T-helper 22 cell (primary cell): ENCODE measurements at regions not wholly inside any gene's neighbourhood (a gene's known extent, or its start where the extent isn't known, plus 50 kb on each side); places are given as distances from the start of the nearest gene placed in this dataset.

Experiments
- DNase-seq: peaks from one replicate; pipeline ENCODE4 v3.0.0-alpha.2; 2020; ENCODE audit warnings: low read depth

DNA sequence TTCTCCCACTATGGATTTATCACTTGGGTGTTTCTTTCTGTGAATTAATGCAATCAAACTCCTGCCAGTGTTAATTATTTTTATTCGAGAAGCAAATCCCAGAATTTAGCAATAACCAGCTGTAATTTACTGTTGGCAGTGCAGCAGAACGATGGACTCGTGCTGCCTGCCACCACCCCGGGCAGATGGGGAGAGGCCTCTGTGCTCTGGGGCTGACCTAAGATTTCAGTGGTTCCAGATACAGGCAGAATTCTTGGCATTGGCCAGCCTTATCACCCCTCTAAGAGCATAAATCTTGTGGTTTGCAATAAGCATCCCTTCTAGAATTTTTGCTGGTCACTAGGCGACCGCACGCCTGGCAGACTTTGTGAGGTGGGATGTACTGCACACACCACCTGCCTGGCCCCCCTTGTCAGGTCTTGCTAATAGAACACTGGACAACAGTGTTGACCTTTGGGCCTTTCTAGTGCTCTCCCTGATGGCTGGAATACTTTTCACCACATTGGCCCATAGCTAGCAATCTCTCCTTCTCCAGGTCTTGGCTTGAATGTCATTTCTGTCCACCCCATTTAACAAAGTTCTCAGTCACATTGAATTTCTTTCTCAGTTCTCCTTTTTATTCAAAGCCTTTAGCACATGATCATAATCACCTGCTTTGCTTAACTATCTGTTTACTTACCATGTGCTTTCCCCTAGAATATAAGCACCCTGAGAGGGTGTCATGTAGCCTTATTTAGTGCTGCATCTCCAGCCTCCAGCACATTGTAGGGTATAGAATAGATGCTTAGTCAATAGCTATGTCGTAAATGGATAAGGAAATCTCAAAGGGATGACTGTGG lies 122.1 kb upstream of the DYNLRB2 start:
- no peak for DNase-seq

GRCh38 chr16:80417706-80418271 lies 123.0 kb upstream of the DYNLRB2 start:
- no peak for DNase-seq

- no peak for DNase-seq
These were observed 132.8 kb upstream of the DYNLRB2 start for GRCh38 chr16:80408014-80408413.

- no peak for DNase-seq
These were observed 133.4 kb upstream of the DYNLRB2 start for GRCh38 chr16:80407265-80407987.

- DNase-seq: no peak
These were observed 135.9 kb upstream of the DYNLRB2 start for GRCh38 chr16:80404847-80405246.

- no peak for DNase-seq
These were observed 136.9 kb upstream of the DYNLRB2 start for GRCh38 chr16:80403894-80404293.

GRCh38 chr16:80390871-80391489 lies 149.8 kb upstream of the DYNLRB2 start:
- DNase-seq: no peak

DNA sequence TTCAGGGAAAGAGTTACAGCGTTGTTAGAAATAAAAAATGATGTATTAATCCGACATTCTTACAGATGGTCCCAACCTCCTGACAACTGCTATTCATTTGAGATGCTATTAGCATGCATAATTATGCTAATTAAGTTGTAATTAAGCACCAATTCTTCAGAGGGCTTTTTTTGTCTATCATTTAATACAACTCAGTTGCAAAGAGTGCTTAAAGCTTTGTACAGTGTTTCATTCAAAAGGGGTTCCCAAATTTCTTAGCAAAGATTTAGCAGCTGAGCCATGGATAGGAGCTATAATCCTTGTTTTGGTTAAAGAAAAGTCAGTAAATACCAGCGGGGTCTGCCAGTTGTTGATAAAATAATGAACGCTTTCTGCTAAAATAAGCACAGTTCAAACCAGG lies 150.7 kb upstream of the DYNLRB2 start:
- DNase-seq: no peak

- DNase-seq: no peak
These were observed 151.5 kb upstream of the DYNLRB2 start for GRCh38 chr16:80389338-80389737.

DNA sequence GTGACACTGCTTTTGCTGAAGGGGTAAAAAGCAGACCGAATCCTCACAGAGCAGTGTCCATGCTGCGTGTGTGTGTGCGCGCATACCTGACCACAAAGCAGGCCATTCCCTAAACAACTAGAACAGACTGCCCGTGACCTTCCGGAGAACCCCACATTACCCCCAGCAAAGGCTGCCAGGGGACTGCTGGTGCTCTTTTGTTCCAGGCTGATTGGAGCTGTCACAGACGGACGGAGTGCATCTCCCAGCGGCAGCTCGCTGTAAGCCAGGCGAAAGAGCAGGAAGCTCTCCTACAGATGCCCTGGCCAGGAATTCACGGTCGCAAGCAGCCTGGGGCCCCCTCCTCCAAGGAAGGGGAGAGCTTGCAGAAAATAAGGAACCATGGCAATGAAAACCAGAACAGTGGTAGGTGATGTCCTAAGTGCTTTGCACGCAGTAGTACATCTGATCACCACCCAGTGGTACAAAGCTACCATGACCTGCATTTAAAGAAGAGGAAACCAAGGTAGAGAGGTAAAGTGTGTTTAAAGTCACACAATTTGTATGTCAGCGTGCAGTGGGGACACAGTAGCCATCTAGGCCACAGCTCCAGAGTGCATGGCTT lies 153.4 kb upstream of the DYNLRB2 start:
- DNase-seq: no peak

DNA sequence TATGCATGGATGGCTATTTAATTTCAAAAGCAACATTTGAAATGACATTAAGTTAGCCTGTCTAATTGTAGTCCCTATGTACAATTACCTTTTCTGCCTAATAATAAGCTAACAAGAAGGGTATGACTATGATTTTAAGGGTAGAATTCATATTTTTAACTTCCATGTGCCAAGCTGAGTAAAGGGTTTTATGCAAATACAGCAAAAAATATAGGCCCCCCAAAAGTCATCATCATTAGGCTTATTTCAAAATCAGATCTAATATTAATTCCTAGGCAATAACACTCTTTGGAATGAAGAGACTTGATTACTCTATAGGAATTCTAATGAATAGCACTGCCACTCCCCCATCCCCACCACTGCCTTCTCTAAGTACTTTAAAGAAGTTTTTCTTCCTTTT lies 155.9 kb upstream of the DYNLRB2 start:
- DNase-seq: no peak

DNA sequence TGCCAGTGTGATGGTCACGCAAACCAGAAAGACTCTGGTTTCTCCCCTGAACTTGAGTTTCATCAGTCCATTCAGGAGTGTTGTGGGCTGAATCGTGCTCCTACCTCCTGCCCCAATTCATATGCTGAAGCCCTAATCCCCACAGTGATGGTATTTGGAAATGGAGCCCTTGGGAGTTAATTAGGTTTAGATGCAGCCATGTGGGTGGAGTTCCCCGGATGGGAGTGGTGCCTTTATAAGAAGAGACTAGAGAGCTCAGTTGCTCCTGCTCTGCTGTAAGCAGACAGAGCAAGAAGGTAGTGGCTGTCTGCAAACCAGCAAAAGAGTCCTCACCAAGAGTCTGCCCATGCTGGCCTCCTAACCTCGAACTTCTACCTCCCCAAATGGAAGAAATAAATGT lies 160.3 kb upstream of the DYNLRB2 start:
- no peak for DNase-seq

DNA sequence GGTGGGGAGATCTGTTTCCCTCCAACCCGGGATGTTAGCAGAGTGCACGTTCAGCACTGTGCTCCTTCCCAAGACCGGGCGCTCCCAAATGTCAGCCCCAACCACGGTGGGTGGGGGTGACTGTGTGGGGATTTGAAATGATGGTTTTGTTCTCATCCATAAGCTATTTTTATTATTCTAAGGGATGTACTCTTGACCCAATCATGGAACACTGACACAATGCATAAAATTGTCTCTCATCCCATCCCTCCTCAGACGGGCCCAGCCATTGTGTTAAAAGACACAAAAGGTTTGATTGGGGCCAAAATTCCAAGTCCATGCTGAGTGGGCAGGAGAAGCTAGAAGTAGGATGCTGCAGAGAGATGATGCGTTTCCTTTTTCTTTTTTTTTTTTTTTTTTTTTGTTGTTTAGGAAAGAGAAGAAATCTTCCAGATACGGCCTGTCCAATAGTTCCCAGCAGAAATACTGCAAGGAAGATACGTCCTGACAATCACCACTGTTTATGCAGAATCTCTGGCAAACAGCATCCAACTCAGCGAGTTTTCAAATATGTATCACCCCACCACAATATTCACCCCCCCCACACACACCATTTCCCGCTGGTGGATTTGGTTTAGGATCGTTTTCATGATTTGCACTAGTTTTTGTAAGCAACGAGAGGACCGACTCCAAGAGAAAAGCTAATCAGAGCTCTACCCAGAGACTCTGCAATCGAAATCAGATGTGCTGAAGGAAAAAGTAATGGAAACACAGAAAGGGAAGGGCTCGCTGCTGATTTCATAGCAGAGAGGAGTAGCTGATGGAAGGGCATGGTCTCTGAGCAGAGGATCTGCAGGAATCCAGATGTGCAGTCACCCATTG lies 163.5 kb upstream of the DYNLRB2 start:
- DNase-seq: no peak

DNA sequence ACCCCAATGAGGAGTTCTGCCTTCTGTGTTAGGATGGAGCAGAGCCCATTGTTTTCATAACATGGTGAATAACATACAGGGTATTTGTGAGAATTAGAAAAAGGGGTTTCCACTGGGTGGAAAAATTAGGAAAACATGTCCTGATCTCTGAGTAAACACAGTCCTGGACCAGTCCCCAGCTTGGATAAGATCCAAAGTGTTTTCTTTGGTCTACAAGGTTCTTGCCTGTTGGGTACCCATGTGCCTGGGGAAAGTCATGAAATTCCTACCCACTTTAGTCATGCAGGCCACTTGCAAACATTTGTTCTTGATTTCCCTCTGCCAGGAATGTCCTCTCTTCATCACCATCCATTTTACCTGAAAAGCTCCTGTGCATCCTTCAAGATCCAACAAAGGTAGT lies 164.8 kb upstream of the DYNLRB2 start:
- no peak for DNase-seq

GRCh38 chr16:80375513-80375912 lies 165.3 kb upstream of the DYNLRB2 start:
- DNase-seq: no peak

- DNase-seq: no peak
These were observed 168.5 kb upstream of the DYNLRB2 start for GRCh38 chr16:80372341-80372740.

DNA sequence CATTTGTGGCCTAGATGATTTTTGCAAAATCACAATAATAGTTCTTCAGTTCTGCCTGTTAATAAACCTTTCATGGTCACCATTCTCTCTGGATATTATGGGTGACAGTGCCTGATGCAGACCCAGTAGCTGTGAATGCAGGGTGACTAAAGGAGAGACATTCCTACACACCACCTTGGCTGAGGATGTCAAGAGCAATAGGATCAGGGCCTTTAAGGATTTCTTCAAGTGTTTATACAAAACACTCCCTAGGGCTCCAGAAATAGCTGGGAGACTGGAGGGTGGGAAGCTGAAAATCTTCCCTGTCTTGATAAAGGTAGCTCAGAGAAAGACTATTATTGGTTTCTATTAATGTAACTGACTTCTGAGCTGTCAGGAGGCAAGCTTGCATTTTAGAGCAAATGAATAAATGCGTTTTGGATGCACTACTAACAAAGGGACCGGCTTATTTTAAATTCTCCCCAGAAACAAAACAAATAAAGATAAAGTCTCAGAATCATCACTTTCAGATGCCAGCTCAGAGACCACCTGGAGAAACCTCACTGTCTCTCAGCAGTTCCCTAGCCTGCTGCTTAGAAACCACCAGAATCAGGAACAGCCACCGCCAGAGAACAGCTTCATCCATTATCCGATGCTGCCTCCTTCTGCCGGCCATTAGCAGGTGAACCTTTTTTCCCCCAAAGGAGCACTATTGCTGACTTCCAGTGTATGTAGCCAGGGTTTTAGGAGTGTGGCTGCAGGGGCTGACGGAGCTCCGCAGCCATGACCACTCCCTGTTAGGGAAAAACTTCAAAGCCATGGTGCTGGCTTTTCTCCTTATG lies 171.4 kb upstream of the DYNLRB2 start:
- no peak for DNase-seq

- no peak for DNase-seq
These were observed 173.6 kb upstream of the DYNLRB2 start for GRCh38 chr16:80367037-80367658.

DNA sequence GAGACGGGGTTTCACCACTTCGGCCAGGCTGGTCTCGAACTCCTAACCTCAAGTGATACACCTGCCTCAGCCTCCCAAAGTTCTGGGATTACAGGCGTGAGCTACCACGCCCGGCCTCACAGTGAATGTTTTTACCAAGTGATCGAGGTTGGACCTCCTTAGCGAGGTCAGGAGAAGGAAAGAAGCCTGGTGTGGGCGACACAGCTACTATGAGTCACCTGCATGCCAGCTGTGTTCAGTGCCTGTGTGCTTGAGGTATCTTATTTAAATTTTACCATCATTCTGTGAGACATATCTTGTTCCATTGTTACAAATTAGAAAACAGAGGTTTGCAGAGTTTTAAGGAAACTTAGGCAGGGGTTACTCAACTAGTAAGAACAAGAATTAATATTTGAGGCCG lies 174.8 kb upstream of the DYNLRB2 start:
- no peak for DNase-seq

DNA sequence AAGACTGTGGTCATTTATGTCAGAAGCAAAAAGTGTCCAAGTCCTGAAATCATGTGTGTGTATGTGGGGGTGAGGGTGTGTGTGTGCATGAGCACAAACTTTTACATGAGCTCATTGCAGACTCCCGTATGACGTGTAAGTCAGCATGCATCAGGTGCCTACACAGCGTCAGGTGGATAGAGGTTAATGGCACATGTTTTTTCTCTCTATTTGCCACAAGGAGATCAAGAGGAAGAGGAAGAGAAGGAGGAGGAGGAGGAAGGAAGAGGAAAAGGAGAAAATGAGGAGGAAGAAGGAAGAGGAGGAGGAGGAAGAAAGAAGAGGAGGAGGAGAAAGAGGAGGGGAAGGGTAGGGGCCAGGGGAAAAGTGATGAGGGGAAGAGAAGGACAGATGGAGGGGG lies 178.0 kb upstream of the DYNLRB2 start:
- no peak for DNase-seq
